NCI-H526 (cell line): ENCODE measurements at regions not wholly inside any gene's neighbourhood (a gene's known extent, or its start where the extent isn't known, plus 50 kb on each side); places are given as distances from the start of the nearest gene placed in this dataset.

Experiments
- DNase-seq, 2 experiments: peaks; one replicate each; lab custom pipeline; 2025; lab: John Stamatoyannopoulos, UW

DNA sequence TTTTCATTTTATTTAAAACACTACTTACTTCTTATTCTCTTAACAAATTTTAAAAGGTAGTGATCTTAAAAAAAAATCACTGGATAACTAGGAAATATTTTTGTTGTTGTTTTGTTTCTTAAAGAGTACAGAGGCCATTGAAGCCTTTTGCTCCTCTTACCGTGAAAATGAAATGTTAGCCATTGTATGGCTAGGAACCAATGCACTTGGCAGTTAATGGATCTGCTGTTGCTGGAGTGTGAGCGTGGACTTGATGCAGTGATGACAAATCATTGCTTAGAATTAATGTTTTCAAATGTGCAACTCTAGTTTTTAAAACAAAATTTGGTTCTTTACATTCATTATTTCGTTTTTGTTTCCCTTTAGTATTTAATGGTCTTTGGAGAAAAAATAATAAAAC, 162.3 kb downstream of the HAUS1 start:
- DNase-seq: no peak

DNA sequence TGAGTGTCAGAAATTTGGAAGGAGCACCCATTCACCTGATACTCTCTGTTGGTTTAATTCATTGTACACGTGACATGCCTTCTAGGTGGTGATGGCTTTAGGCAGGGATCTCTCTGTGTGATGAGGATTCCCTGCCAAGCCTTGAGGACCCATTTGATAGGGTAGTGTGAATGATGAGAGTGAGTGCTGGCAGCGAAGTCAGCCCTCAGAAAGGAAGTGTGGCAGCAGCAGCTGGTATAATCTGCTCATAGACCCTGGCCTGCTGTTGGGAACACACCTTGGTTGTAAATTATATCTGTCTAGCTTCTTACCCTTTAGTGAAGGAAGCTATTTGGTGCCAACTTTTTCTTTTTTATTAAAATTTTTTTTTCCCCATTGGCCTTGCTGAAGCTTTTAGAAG, 164.5 kb downstream of the HAUS1 start:
- DNase-seq: no peak

DNA sequence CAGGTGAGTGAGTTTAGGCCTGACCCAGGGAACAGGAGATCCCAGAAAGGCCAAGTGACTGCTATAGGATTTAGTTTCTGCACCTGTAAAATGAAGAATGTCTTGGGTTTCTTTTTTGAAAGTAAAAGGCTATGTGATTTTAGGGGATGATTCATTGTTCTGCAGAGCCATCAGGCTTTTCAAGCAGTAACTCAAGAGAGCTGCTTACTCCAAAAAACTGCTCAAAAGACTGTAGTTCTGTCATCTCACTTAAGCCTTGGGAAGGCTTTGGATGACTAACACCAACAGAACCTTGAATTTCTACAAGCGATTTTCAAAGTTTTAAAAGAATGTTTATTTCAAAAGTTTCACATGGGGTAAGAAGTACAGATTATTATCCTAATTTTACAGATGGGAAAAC, 165.1 kb downstream of the HAUS1 start:
- no peak for DNase-seq

DNA sequence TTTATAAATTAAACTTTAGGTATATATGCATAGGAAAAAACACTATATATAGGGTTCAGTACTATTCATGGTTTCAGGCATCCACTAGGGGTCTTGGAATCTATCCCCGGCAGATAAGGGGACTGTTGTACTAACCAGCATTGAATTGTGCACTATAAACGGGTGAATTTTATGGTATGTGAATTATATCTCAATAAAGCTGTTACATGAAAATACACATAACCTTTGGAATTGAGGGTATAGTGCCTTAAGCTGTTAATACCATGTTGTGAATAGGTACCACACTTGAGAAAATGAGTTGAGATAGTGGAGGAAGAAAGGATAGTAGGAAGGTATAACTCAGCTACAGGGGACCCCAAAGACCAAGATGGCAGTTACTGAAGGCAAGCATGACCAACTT, 167.3 kb downstream of the HAUS1 start:
- no peak for DNase-seq

DNA sequence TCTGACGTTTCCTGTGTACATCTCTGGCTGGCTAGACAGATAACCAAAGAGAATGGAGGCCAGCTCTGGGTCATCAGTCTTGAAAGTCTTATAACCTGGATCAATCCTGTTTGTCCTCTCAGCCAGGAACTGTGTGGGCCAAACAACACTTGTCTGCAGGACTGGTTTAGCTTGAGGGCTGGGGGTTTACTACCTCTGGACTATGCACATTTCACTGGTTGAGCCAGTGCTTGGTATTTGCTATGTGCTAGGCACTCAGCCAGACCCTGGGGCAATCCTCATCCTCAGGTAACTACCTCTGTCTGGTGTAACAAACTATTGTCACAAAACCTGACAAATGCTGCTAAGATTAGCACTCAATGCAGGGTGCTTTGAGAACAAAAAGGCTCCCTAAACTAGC, 169.7 kb downstream of the HAUS1 start:
- no peak for DNase-seq

DNA sequence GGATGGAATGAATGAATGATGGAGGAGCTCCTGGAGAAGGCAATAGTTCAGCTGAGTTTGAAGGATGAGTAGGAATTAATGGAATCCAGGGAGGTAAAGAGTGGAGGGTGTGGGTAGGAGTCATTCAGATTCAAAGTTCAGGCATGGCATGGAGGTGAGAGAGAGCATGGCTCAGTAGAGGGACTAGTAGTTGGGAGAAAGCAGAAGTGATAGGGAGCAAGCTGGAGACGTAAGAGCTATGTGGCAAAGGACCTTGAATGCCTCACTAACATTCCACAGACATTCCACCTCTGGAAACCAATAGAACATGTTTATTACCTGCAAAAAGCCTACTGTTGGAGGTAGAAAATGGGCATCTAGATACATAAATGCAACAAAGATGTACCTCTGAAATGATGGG, 170.1 kb downstream of the HAUS1 start:
- DNase-seq: no peak

DNA sequence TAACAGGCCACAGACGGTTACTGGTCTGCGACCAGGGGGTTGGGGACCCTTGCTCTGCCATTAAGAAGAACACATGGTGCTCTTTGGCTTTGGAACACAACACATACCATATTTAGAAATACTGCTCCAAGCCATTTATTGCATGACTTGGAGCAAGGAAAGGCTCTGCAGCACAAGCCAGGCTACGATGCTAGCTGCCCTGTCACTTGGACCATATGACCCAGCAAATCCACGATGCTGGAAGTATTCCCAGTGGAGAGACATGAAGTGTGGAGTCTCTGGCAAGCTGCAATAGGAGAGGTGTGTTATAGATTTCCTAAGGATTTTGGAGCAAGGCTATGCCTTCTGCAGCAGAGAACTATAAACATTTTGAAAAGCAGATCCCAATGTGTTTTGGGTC, 171.2 kb downstream of the HAUS1 start:
- DNase-seq: no peak

DNA sequence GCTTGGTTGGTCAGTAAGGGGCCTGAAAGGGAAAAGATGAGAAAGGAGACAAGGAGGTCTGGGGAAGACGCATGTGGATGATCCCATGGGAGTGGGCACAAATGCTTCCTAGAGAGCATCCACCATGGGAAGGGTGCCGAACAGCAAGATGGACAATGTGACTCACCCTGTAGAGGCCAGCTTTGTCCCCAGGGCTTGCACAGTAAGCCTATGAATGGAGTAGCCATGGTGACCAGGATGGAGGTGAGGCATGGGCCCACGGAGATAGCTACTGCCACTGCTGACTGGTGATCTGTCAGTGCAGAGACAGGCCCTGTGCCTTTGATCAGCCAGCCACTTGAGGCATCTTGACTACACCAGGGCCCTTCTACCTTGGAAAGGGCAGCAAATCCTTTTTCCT, 172.6 kb downstream of the HAUS1 start:
- DNase-seq: no peak

DNA sequence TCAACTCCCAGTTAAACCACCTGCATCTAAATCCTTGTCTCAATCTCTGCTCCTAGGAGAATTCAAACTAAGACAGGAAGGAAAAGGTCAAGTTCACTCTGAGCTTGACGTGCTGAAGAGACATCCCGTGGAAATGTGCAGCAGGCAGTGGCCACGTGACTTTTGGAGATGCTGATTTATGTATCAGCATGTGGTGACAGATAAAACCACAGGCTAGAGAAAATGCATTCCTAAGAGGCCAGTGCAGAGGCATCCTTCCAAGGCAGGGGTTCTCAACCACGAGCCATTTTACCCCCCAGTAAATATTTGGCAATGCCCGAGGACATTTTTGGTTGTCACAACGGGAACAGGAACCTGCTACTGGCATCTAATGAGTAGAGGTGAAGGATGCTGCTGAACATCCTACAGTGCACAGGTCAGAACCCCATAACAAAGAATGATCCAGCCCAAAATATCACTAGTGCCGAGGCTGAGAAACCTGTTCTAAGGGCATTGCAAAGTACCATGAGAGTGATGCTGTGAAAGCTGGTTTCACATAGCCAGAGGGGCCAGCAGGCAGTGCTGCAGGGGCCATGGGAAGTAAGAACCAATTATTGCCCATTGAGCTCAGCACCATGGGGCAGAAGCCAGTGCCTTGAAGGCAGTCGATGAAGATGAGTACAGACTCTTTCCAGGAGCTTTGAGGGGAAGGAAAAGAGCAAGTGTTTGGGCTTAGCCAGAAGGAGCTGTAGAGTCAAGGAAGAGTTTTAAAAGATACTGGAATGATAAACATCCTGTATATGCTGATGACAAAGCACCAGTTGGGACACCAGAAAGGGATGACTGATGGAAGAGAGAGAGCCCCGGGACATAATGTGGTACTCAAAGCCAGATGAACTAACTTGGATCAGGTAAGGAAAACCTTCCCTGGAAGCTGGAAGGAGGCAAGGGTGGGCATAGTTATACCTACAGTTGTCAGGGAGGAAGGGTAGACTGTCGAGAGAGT, 174.6 kb downstream of the HAUS1 start:
- DNase-seq: no peak

DNA sequence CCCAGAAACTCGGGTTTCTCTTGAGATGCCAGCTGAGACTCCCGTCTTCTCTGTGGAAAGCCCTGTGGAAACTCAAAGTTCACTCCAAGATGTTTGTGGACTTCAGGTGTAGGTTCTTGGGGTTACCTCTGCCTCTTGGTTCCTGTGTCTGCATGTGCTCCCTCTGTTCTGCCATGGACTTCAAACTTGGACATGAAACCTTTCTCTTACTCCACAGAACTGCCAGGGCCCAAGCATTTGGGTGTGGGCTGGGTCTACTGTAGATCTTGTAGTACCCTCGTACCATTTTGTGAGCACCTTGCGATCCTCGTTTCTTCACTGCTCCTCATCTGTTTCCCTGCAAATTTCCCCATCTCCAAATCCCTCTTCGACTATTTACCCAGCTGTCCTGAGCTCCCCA, 175.5 kb downstream of the HAUS1 start:
- no peak for DNase-seq

DNA sequence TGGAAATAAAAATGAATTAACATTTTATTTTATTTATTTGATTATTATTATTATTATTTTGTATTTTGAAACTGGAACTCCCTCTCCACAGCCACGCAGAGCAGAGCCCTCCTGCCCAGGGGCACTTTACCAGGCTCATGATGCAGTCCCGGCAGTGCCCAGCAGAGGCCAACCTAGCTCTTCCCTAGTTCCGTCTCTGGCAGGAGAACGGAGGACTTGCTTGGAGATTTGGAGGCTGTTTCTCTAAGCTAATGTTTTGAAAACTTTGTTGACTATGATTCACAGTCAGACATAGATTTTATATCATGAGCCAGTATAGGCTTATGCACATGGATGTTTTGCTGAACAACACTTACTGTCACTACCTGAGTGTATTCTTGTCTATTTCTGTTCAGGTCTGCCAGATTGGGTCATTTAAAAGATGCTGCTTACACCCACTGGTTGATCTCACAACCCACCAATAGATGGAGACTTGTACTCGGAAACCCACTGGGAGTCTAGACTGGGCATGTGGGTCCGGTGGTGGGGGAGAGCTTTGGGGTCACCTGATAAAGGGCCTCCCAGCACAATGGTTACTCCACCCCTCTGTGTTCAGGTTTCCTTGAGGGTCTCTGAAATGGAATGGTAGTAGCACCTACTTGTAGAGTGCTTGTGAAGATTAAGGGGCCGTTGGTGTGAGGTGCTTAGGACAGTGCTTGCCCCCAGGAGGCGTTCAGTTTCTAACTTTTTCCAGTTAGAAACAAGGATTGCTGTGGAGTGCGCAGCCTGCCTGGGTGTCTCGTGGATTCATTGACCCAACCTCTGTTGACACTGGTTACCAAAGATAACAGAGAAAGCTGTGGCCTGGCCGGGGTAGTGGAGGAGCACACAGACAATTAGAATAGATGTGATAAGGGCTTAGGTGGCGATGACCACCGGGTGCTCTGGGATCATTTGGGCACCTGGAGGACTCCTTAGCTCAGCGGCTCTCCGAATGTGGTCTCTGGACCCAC, 177.3 kb downstream of the HAUS1 start:
- peak; percentile 11 to 74 for DNase-seq

DNA sequence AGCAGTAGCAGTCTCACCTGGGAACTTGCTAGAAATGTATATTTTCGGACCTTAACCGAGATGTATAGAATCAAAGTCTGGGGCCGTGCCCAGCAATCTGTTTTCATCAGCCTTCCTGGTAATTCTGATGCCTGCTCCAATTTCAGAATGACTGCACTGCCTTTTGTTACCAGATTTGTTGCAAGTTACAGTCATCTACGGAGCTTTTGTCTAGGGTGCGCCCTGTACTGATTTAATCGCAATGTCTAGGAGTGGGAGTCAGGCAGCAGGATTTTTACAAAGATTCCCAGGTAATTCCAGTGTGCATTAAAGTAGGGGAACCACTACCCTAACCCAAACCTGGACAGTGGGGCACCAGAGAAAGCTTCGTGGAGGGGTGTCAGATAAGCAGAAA, 178.0 kb downstream of the HAUS1 start:
- DNase-seq: no peak

DNA sequence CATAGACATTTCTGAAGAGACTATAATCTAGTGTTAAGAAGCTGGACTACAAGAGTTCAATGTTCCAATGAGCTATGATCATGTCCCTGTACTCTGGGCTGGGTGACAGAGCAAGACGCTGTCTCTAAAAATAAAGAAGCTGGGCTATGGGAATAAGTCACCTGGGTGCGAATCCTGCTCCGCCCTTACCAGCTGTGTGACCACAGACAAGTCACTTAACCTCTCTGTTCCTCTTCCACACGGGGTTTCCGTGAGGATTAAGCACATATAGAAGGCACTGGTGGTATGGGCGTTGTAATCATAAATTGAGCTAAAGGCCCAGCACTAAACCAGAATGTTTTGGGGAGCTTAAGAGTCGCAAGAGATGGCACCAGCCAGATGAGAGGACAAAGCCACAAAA, 178.5 kb downstream of the HAUS1 start:
- no peak for DNase-seq

DNA sequence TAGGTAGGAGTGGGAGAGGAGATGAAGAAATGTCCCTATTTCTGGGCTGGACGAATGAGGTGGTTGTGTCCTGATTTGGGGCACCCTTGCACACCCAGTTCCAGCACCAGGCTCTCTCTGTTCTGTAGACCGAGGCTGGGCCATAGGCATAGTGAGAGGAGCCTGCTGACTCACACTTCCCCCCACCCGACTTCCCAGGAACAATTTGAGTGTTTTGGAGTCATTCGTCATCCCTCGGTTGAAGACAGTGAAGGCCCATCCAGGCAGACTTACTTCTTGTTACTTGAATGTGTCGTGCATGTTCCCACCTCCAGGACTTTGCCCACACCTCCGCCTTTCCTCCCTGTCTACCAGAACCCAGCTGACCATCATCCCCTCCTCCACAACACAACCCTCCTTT, 179.1 kb downstream of the HAUS1 start:
- DNase-seq: no peak

DNA sequence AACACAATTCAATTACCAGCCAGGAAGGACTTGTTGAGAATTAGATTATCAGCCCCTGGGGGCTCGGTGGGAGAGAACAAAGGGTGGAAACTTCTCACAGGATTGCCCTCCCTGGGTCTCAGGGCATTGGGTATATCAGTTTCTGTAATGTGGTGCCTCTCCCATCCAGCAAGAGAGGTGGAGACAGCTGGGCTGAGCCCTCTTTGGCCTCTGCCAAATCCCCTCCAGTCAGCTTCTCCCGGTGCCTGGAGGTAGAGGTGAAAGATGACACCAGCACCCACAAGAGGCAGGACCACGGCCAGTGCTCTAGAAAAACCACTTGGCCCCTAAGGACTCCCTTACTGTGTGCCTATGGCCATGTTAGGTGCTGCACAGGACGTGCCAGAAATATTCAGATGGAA, 179.7 kb downstream of the HAUS1 start:
- peak in 1 of 2 experiments; percentile 6 for DNase-seq

DNA sequence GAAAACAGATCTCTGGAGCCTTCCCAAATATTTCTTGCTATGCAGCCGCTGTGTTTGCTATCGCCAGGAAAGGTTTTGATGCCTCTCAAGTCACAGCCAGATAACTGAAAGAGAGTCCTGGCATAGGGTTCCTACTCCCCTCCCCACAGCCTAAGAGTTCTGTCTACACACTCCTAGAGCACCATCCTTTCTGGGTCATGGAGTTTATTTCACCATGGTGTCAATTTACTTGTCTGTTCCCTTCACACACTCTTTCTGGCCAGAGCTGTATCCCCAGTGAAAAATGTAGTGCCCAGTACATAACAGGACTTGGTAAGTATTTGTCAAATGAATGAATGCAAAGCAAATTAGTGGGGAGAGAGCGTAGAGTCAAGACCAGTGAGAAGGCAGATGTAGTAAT, 185.3 kb downstream of the HAUS1 start:
- DNase-seq: no peak

DNA sequence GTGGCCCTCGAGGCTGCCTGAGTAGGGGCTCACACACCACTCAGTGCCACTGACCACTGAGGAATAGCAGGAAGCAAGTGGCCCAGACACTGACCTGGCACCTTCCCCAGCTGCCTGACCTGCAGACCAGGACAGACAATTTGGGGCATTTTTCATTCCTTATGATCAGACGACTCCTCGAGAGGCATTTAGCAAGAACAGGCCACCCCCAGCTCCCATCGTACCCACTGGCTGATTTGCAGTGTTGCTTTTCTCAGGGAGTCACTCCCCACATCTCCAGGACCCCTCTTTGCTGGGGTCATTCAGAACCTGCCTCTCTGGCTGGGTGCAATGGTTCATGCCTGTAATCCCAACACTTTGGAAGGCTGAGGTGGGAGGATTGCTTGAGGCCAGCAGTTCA, 185.7 kb downstream of the HAUS1 start:
- DNase-seq: no peak

DNA sequence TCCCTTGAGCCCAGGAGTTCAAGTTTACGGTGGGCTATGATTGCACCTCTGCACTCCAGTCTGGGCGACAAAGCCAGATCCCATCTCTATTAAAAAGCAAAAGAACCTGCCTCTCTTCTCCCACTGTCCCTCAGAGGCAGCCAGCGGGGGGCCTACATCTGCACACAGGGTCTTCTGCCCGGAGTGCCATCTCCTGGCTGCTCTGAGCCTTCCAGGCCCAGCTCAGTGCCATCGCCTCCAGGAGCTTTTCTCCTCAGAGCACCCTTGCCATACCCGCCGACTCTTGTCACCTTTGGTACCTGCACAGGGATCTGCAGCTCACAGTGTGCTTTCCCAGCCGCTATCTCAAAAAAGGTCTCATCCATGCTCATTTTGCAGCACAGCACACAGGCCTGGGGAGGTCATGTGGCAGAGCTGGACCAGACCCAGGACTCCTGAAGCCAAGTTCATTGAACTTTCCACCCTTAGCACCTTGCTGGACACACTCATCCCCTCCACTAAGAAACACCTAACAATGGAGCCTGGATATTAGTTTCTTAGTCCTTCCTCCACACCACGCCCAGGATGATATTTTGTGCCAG, 186.3 kb downstream of the HAUS1 start:
- no peak for DNase-seq

DNA sequence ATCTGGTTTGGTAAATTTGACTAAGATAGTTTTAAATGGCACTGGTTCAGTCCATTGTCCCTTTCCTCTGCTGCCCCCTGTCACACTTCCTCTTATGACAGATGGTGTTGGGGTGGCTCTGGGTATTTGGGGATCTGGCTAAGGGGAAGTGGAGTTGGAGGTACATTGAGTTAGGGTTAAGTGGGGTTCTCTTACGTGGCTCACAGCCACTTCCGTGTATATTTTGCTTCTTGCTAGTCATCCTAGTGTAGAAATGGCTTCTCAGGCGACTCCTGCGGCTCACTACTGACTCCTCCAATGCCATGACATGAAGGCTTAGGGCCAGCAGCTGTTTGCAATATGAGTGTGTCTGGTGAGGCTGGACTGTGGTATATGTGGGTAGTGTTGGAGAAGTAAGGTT, 187.0 kb downstream of the HAUS1 start:
- no peak for DNase-seq

DNA sequence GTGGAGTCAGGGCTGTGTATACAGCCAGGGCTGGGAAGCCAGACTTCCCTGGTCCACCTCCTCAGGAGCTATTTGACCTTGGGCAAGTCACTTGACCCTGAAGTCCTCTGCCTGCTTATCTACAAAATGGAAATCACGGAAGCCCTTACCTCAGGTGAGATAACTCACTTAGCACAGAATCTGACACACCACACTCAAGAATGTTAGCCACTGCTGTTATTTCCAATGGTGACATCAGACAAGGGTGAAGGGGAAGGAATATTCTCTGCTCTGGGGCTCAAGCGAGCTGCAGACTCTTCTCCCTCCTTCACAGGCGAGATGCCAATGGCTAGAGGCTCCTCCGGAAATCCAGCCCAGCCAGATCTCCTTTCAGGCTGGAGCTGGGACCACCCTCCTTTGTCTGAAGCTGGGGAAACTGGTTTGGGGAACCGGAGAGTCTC, 189.6 kb downstream of the HAUS1 start:
- DNase-seq: no peak

DNA sequence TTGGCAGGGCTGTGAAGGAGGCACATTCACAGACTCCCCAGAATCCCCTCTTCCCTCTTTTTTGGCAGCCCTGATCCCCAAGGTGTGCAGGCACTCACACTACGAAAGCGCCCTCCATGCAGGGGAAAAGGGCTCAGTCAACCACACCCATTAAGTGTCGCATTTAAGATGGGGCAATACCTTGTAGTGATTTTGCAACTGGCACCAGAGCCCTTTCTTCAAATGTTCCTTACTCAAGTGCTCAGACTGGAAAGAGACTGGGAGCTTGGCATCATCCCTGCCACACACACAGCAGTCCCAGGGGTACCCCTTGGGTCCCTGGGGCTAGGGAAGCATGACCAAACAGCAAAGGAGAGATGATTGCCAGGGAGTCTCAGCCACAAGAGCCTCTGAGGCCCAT, 190.1 kb downstream of the HAUS1 start:
- no peak for DNase-seq

DNA sequence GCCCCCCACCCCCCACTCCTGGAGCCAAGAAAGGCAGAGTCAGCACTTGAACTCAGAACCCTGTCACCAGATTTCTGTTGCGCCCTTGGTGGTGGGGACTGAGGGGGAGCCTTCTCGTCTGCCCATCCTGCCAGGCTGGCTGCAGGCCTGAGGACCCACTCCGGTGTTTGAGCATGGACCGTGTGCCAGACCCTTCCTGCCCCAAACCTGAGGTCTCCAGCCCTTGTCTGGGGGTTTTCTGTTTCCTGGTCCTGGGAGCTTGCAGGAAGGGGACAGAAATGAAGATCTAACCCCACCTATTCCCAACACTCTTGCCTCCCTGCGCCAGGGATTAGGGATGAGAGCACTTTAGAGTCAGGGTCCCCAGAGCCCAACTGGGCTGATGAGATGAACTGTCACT, 190.6 kb downstream of the HAUS1 start:
- no peak for DNase-seq
